ENCODE measurements at regions not wholly inside any gene's neighbourhood (a gene's known extent, or its start where the extent isn't known, plus 50 kb on each side); places are given as distances from the start of the nearest gene placed in this dataset.

GRCh38 chr10:129193148-129193547 lies 273.9 kb upstream of the MGMT start:
- TF ChIP-seq CTCF (IDR thresholded peaks at IDR 0.05; ENCODE audit: extremely low read depth in 1 of 2, insufficient read depth in 1 of 2, low read depth in 1 of 2, low read length in 2 of 2): no peak
- no peak for TF ChIP-seq JUN (IDR thresholded peaks at IDR 0.05; ENCODE audit: borderline replicate concordance, insufficient read depth, insufficient read length, low read depth)
- no peak for TF ChIP-seq MAX (IDR thresholded peaks at IDR 0.05; ENCODE audit: insufficient read depth, insufficient read length)
- no peak for TF ChIP-seq GATA2 (IDR thresholded peaks at IDR 0.05; ENCODE audit: insufficient read depth, insufficient read length, low read depth, low read length)
- TF ChIP-seq MYC (IDR thresholded peaks at IDR 0.05; ENCODE audit: low read depth, low read length): no peak
- dilution Hi-C loops (cut with MboI; ENCODE audit: extremely low pct_ligation_motif_present, low sequenced_read_pairs): no loop called here
- DNase-seq (ENCODE audit: low read depth, low spot score): no peak
- no peak overlapping the region for H2AFZ ChIP-seq (ENCODE audit: low read depth, low read length)
- H3K9me3 ChIP-seq (replicated peaks; ENCODE audit: control insufficient read depth, insufficient read depth, low read length): no peaks in the 10 kb centered on the region
- intact Hi-C loops (cut with micrococcal nuclease): no loop called here
- H3K79me2 ChIP-seq (ENCODE audit: control insufficient read depth, insufficient read depth, low read length): no peaks in the 10 kb centered on the region
- CTCF ChIA-PET: no interaction called here
- no peak overlapping the region for H3K27ac ChIP-seq (ENCODE audit: insufficient read depth, low read depth, low read length)
- H4K20me1 ChIP-seq (replicated peaks; ENCODE audit: control insufficient read depth, extremely low read depth, insufficient read depth, low read length): no peaks in the 10 kb centered on the region
- no peaks in the 10 kb centered on the region for H3K4me1 ChIP-seq (ENCODE audit: control insufficient read depth, extremely low read depth, insufficient read depth, low read length)
- FAIRE-seq: no peak
- H3K27me3 ChIP-seq (ENCODE audit: control insufficient read depth in 2 of 2, insufficient read depth in 2 of 2, low read length in 2 of 2): no peaks in the 10 kb centered on the region
- no peaks in the 10 kb centered on the region for H3K9me1 ChIP-seq (replicated peaks; ENCODE audit: control insufficient read depth, extremely low read depth, insufficient read depth, low read length)
- H3K4me3 ChIP-seq (replicated peaks in 1 of 3; ENCODE audit: insufficient read depth in 1 of 3, low read depth in 1 of 3, low read length in 3 of 3): no peak overlapping the region
- no peak overlapping the region for H3K4me2 ChIP-seq (ENCODE audit: insufficient read depth, low read length)
- no peaks in the 10 kb centered on the region for H3K36me3 ChIP-seq (ENCODE audit: control insufficient read depth in 2 of 2, extremely low read depth in 1 of 2, insufficient read depth in 2 of 2, low read length in 2 of 2)
- POLR2A ChIA-PET: no interaction called here
- no TSS peak for BruUV-seq (replicated peaks)
- no peak overlapping the region for H3K9ac ChIP-seq (replicated peaks; ENCODE audit: extremely low read depth, insufficient read depth, low read length)

- Histone ChIP-seq H3K4me1 (ENCODE audit: control insufficient read depth, extremely low read depth, insufficient read depth, low read length) (no peaks in the 10 kb centered on the region), H2AFZ (ENCODE audit: low read depth, low read length) (no peak overlapping the region), H3K27me3 (ENCODE audit: control insufficient read depth in 2 of 2, insufficient read depth in 2 of 2, low read length in 2 of 2) (no peaks in the 10 kb centered on the region), H3K9me1 (replicated peaks; ENCODE audit: control insufficient read depth, extremely low read depth, insufficient read depth, low read length) (no peaks in the 10 kb centered on the region), H3K4me3 (replicated peaks in 1 of 3; ENCODE audit: insufficient read depth in 1 of 3, low read depth in 1 of 3, low read length in 3 of 3) (no peak overlapping the region), H3K36me3 (ENCODE audit: control insufficient read depth in 2 of 2, extremely low read depth in 1 of 2, insufficient read depth in 2 of 2, low read length in 2 of 2) (no peaks in the 10 kb centered on the region), H3K27ac (ENCODE audit: insufficient read depth, low read depth, low read length) (no peak overlapping the region), H4K20me1 (replicated peaks; ENCODE audit: control insufficient read depth, extremely low read depth, insufficient read depth, low read length) (no peaks in the 10 kb centered on the region), H3K79me2 (ENCODE audit: control insufficient read depth, insufficient read depth, low read length) (no peaks in the 10 kb centered on the region), H3K9ac (replicated peaks; ENCODE audit: extremely low read depth, insufficient read depth, low read length) (no peak overlapping the region), H3K4me2 (ENCODE audit: insufficient read depth, low read length) (no peak overlapping the region), H3K9me3 (replicated peaks; ENCODE audit: control insufficient read depth, insufficient read depth, low read length) (no peaks in the 10 kb centered on the region)
- FAIRE-seq (no peak), DNase-seq (ENCODE audit: low read depth, low spot score) (no peak)
- no TSS peak for BruUV-seq (replicated peaks)
- dilution Hi-C loops (cut with MboI; ENCODE audit: extremely low pct_ligation_motif_present, low sequenced_read_pairs): no loop called here
- TF ChIP-seq POLR2AphosphoS5 (IDR thresholded peaks at IDR 0.05; ENCODE audit: insufficient read depth, low read depth, low read length) (no peak), JUN (IDR thresholded peaks at IDR 0.05; ENCODE audit: borderline replicate concordance, insufficient read depth, insufficient read length, low read depth) (no peak), POLR2A (IDR thresholded peaks at IDR 0.05; ENCODE audit: low read depth, low read length) (no peak), FOS (IDR thresholded peaks at IDR 0.05; ENCODE audit: borderline replicate concordance, insufficient read depth, low read length) (no peak), GATA2 (IDR thresholded peaks at IDR 0.05; ENCODE audit: insufficient read depth, insufficient read length, low read depth, low read length) (no peak), MYC (IDR thresholded peaks at IDR 0.05; ENCODE audit: low read depth, low read length) (no peak), MAX (IDR thresholded peaks at IDR 0.05; ENCODE audit: insufficient read depth, insufficient read length) (no peak), EZH2 (IDR thresholded peaks at IDR 0.05; ENCODE audit: borderline replicate concordance, low read depth, low read length, severe bottlenecking) (no peak), CTCF (IDR thresholded peaks at IDR 0.05; ENCODE audit: extremely low read depth in 1 of 2, insufficient read depth in 1 of 2, low read depth in 1 of 2, low read length in 2 of 2) (no peak)
- POLR2A ChIA-PET: no interaction called here
- intact Hi-C loops (cut with micrococcal nuclease): no loop called here
- CTCF ChIA-PET: no interaction called here
Observed at GRCh38 chr10:129194181-129194870, 272.7 kb upstream of the MGMT start.
